ENCODE measurements at regions not wholly inside any gene's neighbourhood (a gene's known extent, or its start where the extent isn't known, plus 50 kb on each side); places are given as distances from the start of the nearest gene placed in this dataset.

GRCh38 chr22:49517667-49518185, 309.9 kb downstream of the BRD1 start:
- TF ChIP-seq CEBPB (IDR thresholded peaks at IDR 0.05; ENCODE audit: low read depth) (no peak), SRF (IDR thresholded peaks at IDR 0.05; ENCODE audit: low read depth) (no peak), EZH2 (IDR thresholded peaks at IDR 0.05) (no peak), ZNF274 (IDR thresholded peaks at IDR 0.05; ENCODE audit: low read depth, low read length) (no peak), SP1 (IDR thresholded peaks at IDR 0.05; ENCODE audit: low read depth) (no peak), YY1 (IDR thresholded peaks at IDR 0.05; ENCODE audit: extremely low read depth, insufficient replicate concordance, low read depth, low read length) (no peak), RAD21 (IDR thresholded peaks at IDR 0.05; ENCODE audit: low read depth) (no peak), SIN3A (IDR thresholded peaks at IDR 0.05; ENCODE audit: low read depth) (no peak)
